ENCODE measurements at regions not wholly inside any gene's neighbourhood (a gene's known extent, or its start where the extent isn't known, plus 50 kb on each side); places are given as distances from the start of the nearest gene placed in this dataset.
A peak's percentile ranks its signal among the peaks of the same experiment; 100 is the strongest.

- no peak for DNase-seq
Measured at GRCh38 chr6:169890901-169891300, 139.5 kb downstream of the ERMARD start.

GRCh38 chr6:169890049-169890448, 138.6 kb downstream of the ERMARD start:
- DNase-seq, result peak; percentile 22

GRCh38 chr6:169887529-169888140, 136.2 kb downstream of the ERMARD start:
- DNase-seq, result no peak

- no peak for DNase-seq
Measured at GRCh38 chr6:169886631-169887227, 135.3 kb downstream of the ERMARD start.

GRCh38 chr6:169885831-169886230, 134.4 kb downstream of the ERMARD start:
- DNase-seq, result no peak

GRCh38 chr6:169885131-169885530, 133.7 kb downstream of the ERMARD start:
- no peak for DNase-seq

GRCh38 chr6:169884158-169884557, 132.7 kb downstream of the ERMARD start:
- DNase-seq, result no peak

- DNase-seq, result no peak
Measured at GRCh38 chr6:169883316-169883715, 131.9 kb downstream of the ERMARD start.

GRCh38 chr6:169881976-169882375, 130.6 kb downstream of the ERMARD start:
- DNase-seq, result no peak

GRCh38 chr6:169881398-169881797, 130.0 kb downstream of the ERMARD start:
- no peak for DNase-seq

- no peak for DNase-seq
Measured at GRCh38 chr6:169880516-169880915, 129.1 kb downstream of the ERMARD start.

GRCh38 chr6:169869301-169869700, 117.9 kb downstream of the ERMARD start:
- no peak for DNase-seq

GRCh38 chr6:169868458-169868857, 117.0 kb downstream of the ERMARD start:
- no peak for DNase-seq

GRCh38 chr6:169867751-169868191, 116.3 kb downstream of the ERMARD start:
- DNase-seq, result no peak

GRCh38 chr6:169866668-169867521, 115.5 kb downstream of the ERMARD start:
- DNase-seq, result no peak

- DNase-seq, result no peak
Measured at GRCh38 chr6:169866140-169866534, 114.7 kb downstream of the ERMARD start.

- DNase-seq, result no peak
Measured at GRCh38 chr6:169865346-169866139, 114.1 kb downstream of the ERMARD start.

- peak; percentile 40 for DNase-seq
Measured at GRCh38 chr6:169864148-169865020, 113.0 kb downstream of the ERMARD start.

GRCh38 chr6:169863710-169864109, 112.3 kb downstream of the ERMARD start:
- DNase-seq, result no peak

- no peak for DNase-seq
Measured at GRCh38 chr6:169862892-169863525, 111.6 kb downstream of the ERMARD start.

Measured in renal pelvis (tissue), 1 donor.